HCT116 (cell line): ENCODE measurements at regions not wholly inside any gene's neighbourhood (a gene's known extent, or its start where the extent isn't known, plus 50 kb on each side); places are given as distances from the start of the nearest gene placed in this dataset.
"Not testable (repeated sequence)": the region's sequence is repeated elsewhere in the genome, so short reads cannot be mapped to it uniquely, and the experiment has no call there.

Experiments
- ATAC-seq: fragments of 200-7000 bp; cut with Tn5 transposase; 2 replicates; pipeline ENCODE4 v1.9.1; 2020; ENCODE audit warnings: mild to moderate bottlenecking, moderate library complexity
- BruUV-seq: library from RNA; stranded (reverse); fragments of 400-500 nt; replicated peaks from 2 replicates; lab custom pipeline; 2021; lab: Mats Ljungman, UMichigan
- CTCF ChIA-PET: fragments of 300-600 bp; sonication (Branson Sonifier 250); formaldehyde crosslinking; loops from one replicate; lab custom pipeline; 2021; ENCODE audit warnings: antibody characterized with exemption; lab: Charles Lee
- POLR2A ChIA-PET: fragments of 300-600, 350-600 bp; sonication (Branson Sonifier 250); formaldehyde crosslinking; loops from one replicate; lab custom pipeline; 2021; ENCODE audit warnings: antibody characterized with exemption; lab: Charles Lee
- RAD21 ChIA-PET, 2 experiments: fragments of 300-600 bp; sonication (Branson Sonifier 250); formaldehyde crosslinking; loops; one replicate each; lab custom pipeline; 2023; ENCODE audit warnings: low total read pairs in 2 of 2; ENCODE audit not compliant: uncharacterized antibody in 2 of 2, unreplicated experiment in 2 of 2, low non-redundant PET in 1 of 2; lab: Charles Lee
- DNase-seq: peaks from one replicate; pipeline ENCODE4 v3.0.0-alpha.2; 2010; ENCODE audit warnings: low read depth, low spot score
- H2AFZ ChIP-seq: fragments of 200-600 bp; shearing (Covaris generic), sonication (generic); 2 replicates; pipeline ENCODE4 v1.6.1; 2017; ENCODE audit warnings: low read depth, mixed run types, mixed read lengths, antibody characterized with exemption, low read length; ENCODE audit not compliant: poor library complexity, severe bottlenecking
- H3K27ac ChIP-seq: 2 replicates; pipeline ENCODE4 v1.5.1; 2012; ENCODE audit warnings: low read depth, low read length
- H3K27me3 ChIP-seq: fragments of 200-600 bp; sonication (generic); 2 replicates; pipeline ENCODE4 v1.6.1; 2016; ENCODE audit warnings: mixed run types, low read length, mixed read lengths; ENCODE audit not compliant: insufficient read depth
- H3K36me3 ChIP-seq, 2 experiments: fragments of 200-500 bp in 1 of 2; fragments of 200-600 bp in 1 of 2; sonication (Bioruptor generic) in 1 of 2; sonication (generic) in 1 of 2; 2 replicates each; pipeline versions ENCODE4 v1.5.1 to v1.6.1; 2014 to 2016; ENCODE audit warnings: low read length in 2 of 2, inconsistent platforms in 1 of 2, mixed read lengths in 1 of 2, mixed run types in 1 of 2; ENCODE audit not compliant: insufficient read depth in 2 of 2, control insufficient read depth in 1 of 2
- H3K4me1 ChIP-seq, 2 experiments: fragments of 200-600 bp in 1 of 2; sonication (generic) in 1 of 2; 2 replicates each; pipeline versions ENCODE4 v1.5.1 to v1.6.1; 2012 to 2017; ENCODE audit warnings: low read length in 2 of 2, inconsistent platforms in 1 of 2, mild to moderate bottlenecking in 1 of 2, mixed read lengths in 1 of 2, mixed run types in 1 of 2, moderate library complexity in 1 of 2; ENCODE audit not compliant: insufficient read depth in 2 of 2, control insufficient read depth in 1 of 2
- H3K4me2 ChIP-seq: fragments of 200-600 bp; sonication (generic); 2 replicates; pipeline ENCODE4 v1.6.1; 2017; ENCODE audit warnings: mixed run types, low read length, mixed read lengths
- H3K4me3 ChIP-seq, 2 experiments: fragments of 200-600 bp in 1 of 2; sonication (generic) in 1 of 2; replicated peaks in 1 of 2; 2 replicates each; pipeline ENCODE4 v1.5.1; 2011 to 2016; ENCODE audit warnings: low read length in 2 of 2, control low read depth in 1 of 2, low read depth in 1 of 2, mild to moderate bottlenecking in 1 of 2, mixed read lengths in 1 of 2, mixed run types in 1 of 2
- H3K79me2 ChIP-seq: fragments of 200-600 bp; sonication (generic); 2 replicates; pipeline ENCODE4 v1.6.1; 2017; ENCODE audit warnings: mild to moderate bottlenecking, mixed run types, low read length, moderate library complexity, mixed read lengths; ENCODE audit not compliant: insufficient read depth
- H3K9ac ChIP-seq: fragments of 200-600 bp; sonication (generic); 2 replicates; pipeline ENCODE4 v1.6.1; 2016; ENCODE audit warnings: low read length, mixed read lengths
- H3K9me2 ChIP-seq: fragments of 200-600 bp; sonication (generic), shearing (Covaris generic); 2 replicates; pipeline ENCODE4 v1.6.1; 2017; ENCODE audit warnings: mixed run types, mild to moderate bottlenecking, moderate library complexity; ENCODE audit not compliant: insufficient read depth
- H3K9me3 ChIP-seq, 2 experiments: fragments of 200-500 bp in 1 of 2; fragments of 200-600 bp in 1 of 2; sonication (Bioruptor generic) in 1 of 2; sonication (generic) in 1 of 2; 2 replicates each; pipeline ENCODE4 v1.6.1; 2014 to 2017; ENCODE audit warnings: low read length in 2 of 2, mixed read lengths in 2 of 2, inconsistent platforms in 1 of 2, low read depth in 1 of 2, mild to moderate bottlenecking in 1 of 2, mixed run types in 1 of 2, moderate library complexity in 1 of 2; ENCODE audit not compliant: control insufficient read depth in 1 of 2, insufficient read depth in 1 of 2
- H4K20me1 ChIP-seq: fragments of 200-600 bp; sonication (generic), shearing (Covaris generic); 2 replicates; pipeline ENCODE4 v1.6.1; 2017; ENCODE audit warnings: mixed run types, mild to moderate bottlenecking, moderate library complexity; ENCODE audit not compliant: insufficient read depth
- EGR1 ChIP-seq: IDR thresholded peaks from 2 replicates; pipeline ENCODE4 v1.6.1; 2012; ENCODE audit warnings: low read depth
- EZH2phosphoT487 ChIP-seq: fragments of 200-600 bp; IDR thresholded peaks from 2 replicates; pipeline ENCODE4 v1.6.1; 2018; ENCODE audit warnings: antibody characterized with exemption, borderline replicate concordance
- JUND ChIP-seq: IDR thresholded peaks from 2 replicates; pipeline ENCODE4 v1.6.1; 2012
- POLR2A ChIP-seq: IDR thresholded peaks from 2 replicates; pipeline ENCODE4 v1.7.0; 2011; ENCODE audit warnings: borderline replicate concordance; ENCODE audit not compliant: insufficient read depth, insufficient read length; ENCODE audit errors: extremely low read depth
- POLR2AphosphoS5 ChIP-seq: IDR thresholded peaks from 2 replicates; pipeline ENCODE4 v1.6.1; 2011; ENCODE audit warnings: mild to moderate bottlenecking, low read depth, low read length, moderate library complexity
- SP1 ChIP-seq: IDR thresholded peaks from 2 replicates; pipeline ENCODE4 v1.6.1; 2012; ENCODE audit warnings: low read depth
- intact Hi-C: fragments of 100-400 bp; cut with micrococcal nuclease; formaldehyde crosslinking; loops from 2 replicates; pipeline ENCODE4 v1.10.0; 2022
- TF ChIP-seq, protein P1 (sequence below): IDR thresholded peaks from 2 replicates; pipeline ENCODE4 v1.6.1; 2012; ENCODE audit warnings: low read depth
- TF ChIP-seq, protein P2 (sequence below): IDR thresholded peaks from 2 replicates; pipeline ENCODE4 v1.6.1; 2012
- TF ChIP-seq, protein P3 (sequence below): IDR thresholded peaks from 2 replicates; pipeline ENCODE4 v1.6.1; 2012

DNA sequence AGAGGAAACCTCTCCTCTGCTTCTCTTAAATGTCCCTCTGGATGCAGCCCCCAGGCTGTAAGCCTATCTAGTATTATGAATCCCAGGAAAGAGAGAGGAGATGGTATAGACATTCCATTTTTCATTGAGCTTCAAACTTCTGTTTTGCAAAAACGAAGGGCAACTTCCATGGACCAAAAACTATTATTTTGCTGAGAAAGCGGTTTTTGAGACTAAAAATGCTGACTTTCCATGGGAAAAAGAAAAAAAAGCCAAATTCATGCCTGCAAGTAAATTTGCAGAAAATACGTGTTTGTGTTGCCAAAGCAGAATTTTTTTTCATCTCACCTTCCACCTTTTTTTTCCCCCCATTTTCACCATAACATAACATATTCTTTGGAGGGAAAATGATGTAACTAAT lies 272.5 kb upstream of the CELF4 start (continued):
- TF ChIP-seq, protein P1, sequence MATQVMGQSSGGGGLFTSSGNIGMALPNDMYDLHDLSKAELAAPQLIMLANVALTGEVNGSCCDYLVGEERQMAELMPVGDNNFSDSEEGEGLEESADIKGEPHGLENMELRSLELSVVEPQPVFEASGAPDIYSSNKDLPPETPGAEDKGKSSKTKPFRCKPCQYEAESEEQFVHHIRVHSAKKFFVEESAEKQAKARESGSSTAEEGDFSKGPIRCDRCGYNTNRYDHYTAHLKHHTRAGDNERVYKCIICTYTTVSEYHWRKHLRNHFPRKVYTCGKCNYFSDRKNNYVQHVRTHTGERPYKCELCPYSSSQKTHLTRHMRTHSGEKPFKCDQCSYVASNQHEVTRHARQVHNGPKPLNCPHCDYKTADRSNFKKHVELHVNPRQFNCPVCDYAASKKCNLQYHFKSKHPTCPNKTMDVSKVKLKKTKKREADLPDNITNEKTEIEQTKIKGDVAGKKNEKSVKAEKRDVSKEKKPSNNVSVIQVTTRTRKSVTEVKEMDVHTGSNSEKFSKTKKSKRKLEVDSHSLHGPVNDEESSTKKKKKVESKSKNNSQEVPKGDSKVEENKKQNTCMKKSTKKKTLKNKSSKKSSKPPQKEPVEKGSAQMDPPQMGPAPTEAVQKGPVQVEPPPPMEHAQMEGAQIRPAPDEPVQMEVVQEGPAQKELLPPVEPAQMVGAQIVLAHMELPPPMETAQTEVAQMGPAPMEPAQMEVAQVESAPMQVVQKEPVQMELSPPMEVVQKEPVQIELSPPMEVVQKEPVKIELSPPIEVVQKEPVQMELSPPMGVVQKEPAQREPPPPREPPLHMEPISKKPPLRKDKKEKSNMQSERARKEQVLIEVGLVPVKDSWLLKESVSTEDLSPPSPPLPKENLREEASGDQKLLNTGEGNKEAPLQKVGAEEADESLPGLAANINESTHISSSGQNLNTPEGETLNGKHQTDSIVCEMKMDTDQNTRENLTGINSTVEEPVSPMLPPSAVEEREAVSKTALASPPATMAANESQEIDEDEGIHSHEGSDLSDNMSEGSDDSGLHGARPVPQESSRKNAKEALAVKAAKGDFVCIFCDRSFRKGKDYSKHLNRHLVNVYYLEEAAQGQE: no peak
- no peak for TF ChIP-seq EGR1
- no peak for TF ChIP-seq SP1
- no peak for TF ChIP-seq EZH2phosphoT487
- no peak for TF ChIP-seq POLR2A
- TF ChIP-seq, protein P2, sequence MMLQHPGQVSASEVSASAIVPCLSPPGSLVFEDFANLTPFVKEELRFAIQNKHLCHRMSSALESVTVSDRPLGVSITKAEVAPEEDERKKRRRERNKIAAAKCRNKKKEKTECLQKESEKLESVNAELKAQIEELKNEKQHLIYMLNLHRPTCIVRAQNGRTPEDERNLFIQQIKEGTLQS: no peak

DNA sequence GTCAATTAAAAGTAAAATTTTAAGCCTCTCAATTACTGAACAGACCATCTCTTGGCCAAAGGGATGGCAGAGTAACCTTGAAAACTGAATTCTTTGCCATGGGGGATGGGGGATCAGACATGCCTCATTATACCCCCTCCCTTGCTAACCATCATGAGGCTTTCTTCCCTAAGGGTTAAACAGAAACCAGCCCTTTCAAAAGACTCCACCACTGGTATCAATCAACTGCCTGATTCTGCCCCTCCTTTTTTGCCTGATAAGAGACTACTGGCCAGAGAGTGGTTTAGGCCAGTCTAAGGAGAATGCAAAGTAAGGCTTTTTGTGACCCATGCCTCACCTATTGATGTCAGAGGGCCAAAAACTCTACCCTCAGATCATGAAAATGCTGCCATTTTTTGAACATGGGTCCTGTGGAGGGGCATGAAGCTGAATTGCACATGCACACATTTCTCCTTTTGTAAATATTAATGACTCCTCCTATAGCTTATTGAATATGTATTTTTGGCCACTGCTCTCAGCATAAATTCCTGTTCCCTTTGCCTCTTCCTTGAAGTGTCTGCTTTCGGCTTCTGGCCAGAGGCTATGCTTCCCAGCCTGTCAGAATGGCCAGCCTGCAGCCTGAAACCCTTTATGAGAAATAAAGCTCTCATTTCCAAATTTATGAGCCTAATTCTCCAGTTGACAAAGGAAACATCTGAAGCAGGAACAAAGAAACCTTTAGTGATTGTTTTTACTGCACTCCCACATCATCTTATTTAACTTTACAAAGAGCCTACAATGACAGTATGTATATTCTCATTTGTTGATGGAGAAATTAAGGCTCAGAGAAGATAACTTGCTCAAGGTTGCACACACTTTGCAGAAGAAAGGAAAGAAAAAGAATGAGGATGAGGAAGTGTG lies 270.7 kb upstream of the CELF4 start:
- no peaks in the 10 kb centered on the region for H3K79me2 ChIP-seq
- H2AFZ ChIP-seq: no peak overlapping the region
- RAD21 ChIA-PET: no interaction called here
- H3K4me2 ChIP-seq: no peak overlapping the region
- no peaks in the 10 kb centered on the region for H3K9me2 ChIP-seq
- H3K4me1 ChIP-seq: no peaks in the 10 kb centered on the region
- no peak overlapping the region for H3K9ac ChIP-seq
- H3K27me3 ChIP-seq: no peaks in the 10 kb centered on the region
- no peak for DNase-seq
- H3K9me3 ChIP-seq: peaks cover 0 to 3% of the 10 kb centered on the region in 2 experiments; a peak in 1 of 4 replicates
- H3K36me3 ChIP-seq: no peaks in the 10 kb centered on the region
- POLR2A ChIA-PET: no interaction called here
- TF ChIP-seq, protein P2: no peak
- TF ChIP-seq POLR2AphosphoS5 (no peak), POLR2A (no peak), JUND (no peak)
- TF ChIP-seq, protein P3, sequence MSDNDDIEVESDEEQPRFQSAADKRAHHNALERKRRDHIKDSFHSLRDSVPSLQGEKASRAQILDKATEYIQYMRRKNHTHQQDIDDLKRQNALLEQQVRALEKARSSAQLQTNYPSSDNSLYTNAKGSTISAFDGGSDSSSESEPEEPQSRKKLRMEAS: no peak
- TF ChIP-seq, all 23 proteins: peak for 0
- CTCF ChIA-PET: no interaction called here
- Histone ChIP-seq H3K27ac (no peak overlapping the region), H4K20me1 (no peaks in the 10 kb centered on the region), H3K4me3 (no peak overlapping the region)
- no TSS peak for BruUV-seq
- ATAC-seq: no peak
- intact Hi-C loops: no loop called here

DNA sequence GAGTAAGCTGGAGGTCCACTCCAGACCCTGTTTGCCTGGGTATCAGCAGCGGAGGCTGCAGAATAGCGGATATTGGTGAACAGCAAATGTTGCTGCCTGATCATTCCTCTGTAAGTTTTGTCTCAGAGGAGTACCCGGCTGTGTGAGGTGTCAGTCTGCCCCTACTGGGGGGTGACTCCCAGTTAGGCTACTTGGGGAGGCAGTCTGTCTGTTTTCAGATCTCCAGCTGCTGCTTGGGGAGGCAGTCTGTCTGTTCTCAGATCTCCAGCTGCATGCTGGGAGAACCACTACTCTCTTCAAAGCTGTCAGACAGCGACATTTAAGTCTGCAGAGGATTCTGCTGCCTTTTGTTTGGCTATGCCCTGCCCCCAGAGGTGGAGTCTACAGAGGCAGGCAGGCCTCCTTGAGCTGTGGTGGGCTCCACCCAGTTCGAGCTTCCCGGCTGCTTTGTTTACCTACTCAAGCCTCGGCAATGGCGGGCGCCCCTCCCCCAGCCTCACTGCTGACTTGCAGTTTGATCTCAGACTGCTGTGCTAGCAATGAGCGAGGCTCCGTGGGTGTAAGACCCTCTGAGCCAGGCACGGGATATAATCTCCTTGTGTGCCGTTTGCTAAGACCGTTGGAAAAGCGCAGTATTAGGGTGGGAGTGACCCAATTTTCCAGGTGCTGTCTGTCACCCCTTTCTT lies 266.6 kb upstream of the CELF4 start:
- RAD21 ChIA-PET, H3K4me3 ChIP-seq, H3K4me2 ChIP-seq, H3K9me2 ChIP-seq, ATAC-seq, H3K4me1 ChIP-seq, intact Hi-C loops, H3K27ac ChIP-seq, H2AFZ ChIP-seq, H3K36me3 ChIP-seq, CTCF ChIA-PET, H3K9ac ChIP-seq, H3K79me2 ChIP-seq, H3K27me3 ChIP-seq, POLR2A ChIA-PET, BruUV-seq, DNase-seq, H3K9me3 ChIP-seq, H4K20me1 ChIP-seq: not testable (repeated sequence)
